Activated CD8-positive, alpha-beta memory T cell treated with anti-CD3 and anti-CD28 coated beads, Interleukin-2, amount 10 ng/mL, durations not matched to agents 7 days and 5 days (primary cell): ENCODE measurements at regions not wholly inside any gene's neighbourhood (a gene's known extent, or its start where the extent isn't known, plus 50 kb on each side); places are given as distances from the start of the nearest gene placed in this dataset.
"Not testable (repeated sequence)": the region's sequence is repeated elsewhere in the genome, so short reads cannot be mapped to it uniquely, and the experiment has no call there.

Experiments used
- ATAC-seq: fragments of 150-1000 bp; cut with Tn5 transposase; one replicate; pipeline ENCODE4 v1.10.0; 2021; ENCODE audit warnings: moderate library complexity
- CTCF ChIA-PET: fragments of 350-600 bp; sonication (Branson Sonifier 250); formaldehyde crosslinking; loops from one replicate; lab custom pipeline; 2021; ENCODE audit warnings: antibody characterized with exemption; lab: Charles Lee
- DNase-seq: peaks from one replicate; pipeline ENCODE4 v3.0.0-alpha.2; 2020
- H3K27ac Mint-ChIP-seq: one replicate; pipeline ENCODE4 v1.8.0; 2021; ENCODE audit warnings: mild to moderate bottlenecking, mixed read lengths
- H3K27me3 Mint-ChIP-seq: one replicate; pipeline ENCODE4 v1.8.0; 2021; ENCODE audit warnings: mixed read lengths
- H3K36me3 Mint-ChIP-seq: one replicate; pipeline ENCODE4 v1.8.0; 2021; ENCODE audit warnings: mild to moderate bottlenecking, mixed read lengths
- H3K4me1 Mint-ChIP-seq: one replicate; pipeline ENCODE4 v1.8.0; 2021; ENCODE audit warnings: mixed read lengths
- H3K4me3 Mint-ChIP-seq: one replicate; pipeline ENCODE4 v1.8.0; 2021; ENCODE audit warnings: mild to moderate bottlenecking, moderate library complexity, mixed read lengths
- H3K9me3 Mint-ChIP-seq: one replicate; pipeline ENCODE4 v1.8.0; 2022; ENCODE audit warnings: low read depth, mixed read lengths

DNA sequence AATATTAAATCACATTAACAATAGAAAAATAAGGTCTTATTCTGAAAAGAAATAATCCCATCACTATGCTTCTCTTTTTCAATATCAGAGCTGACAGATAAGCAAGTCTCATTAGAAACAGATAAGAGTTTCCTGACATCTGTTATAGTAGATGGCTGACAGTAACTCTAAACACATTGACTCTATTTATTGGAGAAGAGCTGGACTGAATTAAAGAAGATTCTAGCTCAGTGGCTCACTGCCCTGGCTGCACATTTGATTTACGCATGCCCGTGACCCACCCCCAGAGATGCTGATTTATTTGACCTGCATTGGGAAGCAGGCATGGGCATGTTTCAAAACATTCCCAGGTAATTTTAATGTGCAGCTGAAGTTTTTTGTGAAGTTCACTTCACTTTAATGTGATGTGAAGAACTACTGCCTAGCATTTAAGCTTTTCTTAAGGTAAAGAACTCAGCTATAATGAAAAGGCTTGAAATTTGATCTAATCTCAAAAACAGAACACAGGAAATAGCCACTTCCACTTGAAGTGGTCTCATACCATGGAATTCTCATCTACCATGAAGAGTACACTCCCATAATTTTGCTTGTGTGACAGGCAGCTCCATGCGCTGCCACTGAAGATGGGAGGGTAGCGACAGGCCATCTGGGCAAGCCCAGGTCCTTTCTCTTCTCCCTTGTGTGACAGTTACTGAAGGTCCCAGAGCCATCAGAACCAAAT lies 162.3 kb downstream of the TPBG start:
- Mint-ChIP-seq H3K4me1 (no peaks in the 10 kb centered on the region), H3K27ac (no peak overlapping the region), H3K27me3 (no peaks in the 10 kb centered on the region), H3K4me3 (no peak overlapping the region), H3K9me3 (no peaks in the 10 kb centered on the region), H3K36me3 (no peaks in the 10 kb centered on the region)
- DNase-seq (no peak), ATAC-seq (no peak)
- CTCF ChIA-PET, result no interaction called here

DNA sequence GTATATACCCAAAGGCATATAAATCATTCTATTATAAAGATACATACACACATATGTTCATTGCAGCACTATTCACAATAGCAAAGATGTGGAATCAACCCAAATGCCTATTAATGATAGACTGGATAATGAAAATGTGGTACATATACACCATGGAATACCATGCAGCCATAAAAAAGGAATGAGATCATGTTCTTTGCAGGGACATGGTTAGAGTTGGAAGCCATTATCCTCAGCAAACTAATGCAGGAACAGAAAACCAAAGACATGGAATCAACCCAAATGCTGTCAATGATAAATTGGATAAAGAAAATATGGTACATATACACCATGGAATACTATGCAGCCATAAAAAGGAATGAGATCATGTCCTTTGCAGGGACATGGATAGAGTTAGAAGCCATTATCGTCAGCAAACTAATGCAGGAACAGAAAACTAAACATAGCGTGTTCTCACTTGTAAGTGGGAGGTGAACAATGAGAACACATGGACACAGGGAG lies 166.4 kb downstream of the TPBG start:
- H3K27ac Mint-ChIP-seq, H3K27me3 Mint-ChIP-seq, CTCF ChIA-PET, DNase-seq, H3K9me3 Mint-ChIP-seq, H3K36me3 Mint-ChIP-seq, ATAC-seq, H3K4me1 Mint-ChIP-seq, H3K4me3 Mint-ChIP-seq: not testable (repeated sequence)

- H3K9me3 Mint-ChIP-seq, result no peaks in the 10 kb centered on the region
- H3K4me1 Mint-ChIP-seq, result no peaks in the 10 kb centered on the region
- DNase-seq (no peak), ATAC-seq (no peak)
- peaks cover 5% of the 10 kb centered on the region for H3K27me3 Mint-ChIP-seq
- no peak overlapping the region for H3K4me3 Mint-ChIP-seq
- no peak overlapping the region for H3K27ac Mint-ChIP-seq
- CTCF ChIA-PET, result no interaction called here
- H3K36me3 Mint-ChIP-seq, result no peaks in the 10 kb centered on the region
These were observed 171.3 kb downstream of the TPBG start for GRCh38 chr6:82534876-82535275.

DNA sequence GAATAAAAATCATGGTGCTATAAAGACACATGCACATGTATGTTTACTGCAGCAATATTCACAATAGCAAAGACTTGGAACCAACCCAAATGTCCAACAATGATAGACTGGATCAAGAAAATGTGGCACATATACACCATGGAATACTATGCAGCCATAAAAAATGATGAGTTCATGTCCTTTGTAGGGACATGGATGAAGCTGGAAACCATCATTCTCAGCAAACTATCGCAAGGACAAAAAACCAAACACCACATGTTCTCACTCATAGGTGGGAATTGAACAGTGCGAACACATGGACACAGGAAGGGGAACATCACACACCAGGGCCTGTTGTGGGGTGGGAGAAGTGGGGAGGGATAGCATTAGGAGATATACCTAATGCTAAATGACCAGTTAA lies 185.9 kb downstream of the TPBG start:
- H3K27ac Mint-ChIP-seq, H3K4me3 Mint-ChIP-seq, H3K36me3 Mint-ChIP-seq, ATAC-seq, CTCF ChIA-PET, DNase-seq, H3K9me3 Mint-ChIP-seq, H3K27me3 Mint-ChIP-seq, H3K4me1 Mint-ChIP-seq: not testable (repeated sequence)

GRCh38 chr6:82551311-82551710 lies 187.7 kb downstream of the TPBG start:
- H3K36me3 Mint-ChIP-seq, H3K27ac Mint-ChIP-seq, H3K4me3 Mint-ChIP-seq, H3K4me1 Mint-ChIP-seq, H3K9me3 Mint-ChIP-seq, H3K27me3 Mint-ChIP-seq, DNase-seq, CTCF ChIA-PET, ATAC-seq: not testable (repeated sequence)

- no peak for ATAC-seq
- no peak overlapping the region for H3K4me3 Mint-ChIP-seq
- no peaks in the 10 kb centered on the region for H3K36me3 Mint-ChIP-seq
- no peaks in the 10 kb centered on the region for H3K27me3 Mint-ChIP-seq
- CTCF ChIA-PET, result no interaction called here
- DNase-seq, result no peak
- peaks cover 4% of the 10 kb centered on the region for H3K9me3 Mint-ChIP-seq
- no peaks in the 10 kb centered on the region for H3K4me1 Mint-ChIP-seq
- no peak overlapping the region for H3K27ac Mint-ChIP-seq
These were observed 188.2 kb downstream of the TPBG start for GRCh38 chr6:82551831-82552230.

- Mint-ChIP-seq H3K27me3 (no peaks in the 10 kb centered on the region), H3K4me1 (no peaks in the 10 kb centered on the region), H3K9me3 (peaks cover 4% of the 10 kb centered on the region)
These were observed 190.4 kb downstream of the TPBG start for GRCh38 chr6:82553863-82554531.

GRCh38 chr6:82554666-82555065 lies 191.0 kb downstream of the TPBG start:
- CTCF ChIA-PET, result no interaction called here
- DNase-seq, result no peak
- ATAC-seq, result no peak
- Mint-ChIP-seq H3K4me3 (no peak overlapping the region), H3K36me3 (no peaks in the 10 kb centered on the region), H3K9me3 (peaks cover 4% of the 10 kb centered on the region), H3K27ac (no peak overlapping the region), H3K27me3 (no peaks in the 10 kb centered on the region), H3K4me1 (no peaks in the 10 kb centered on the region)

More at GRCh38 chr6:82553863-82554531, 190.4 kb downstream of the TPBG start:
- ATAC-seq (no peak), DNase-seq (no peak)
- H3K4me3 Mint-ChIP-seq, result no peak overlapping the region
- H3K27ac Mint-ChIP-seq, result no peak overlapping the region
- H3K36me3 Mint-ChIP-seq, result no peaks in the 10 kb centered on the region
- CTCF ChIA-PET, result no interaction called here

- Mint-ChIP-seq H3K9me3 (no peaks in the 10 kb centered on the region), H3K36me3 (no peaks in the 10 kb centered on the region), H3K4me3 (no peak overlapping the region), H3K4me1 (no peaks in the 10 kb centered on the region), H3K27ac (no peak overlapping the region), H3K27me3 (no peaks in the 10 kb centered on the region)
- CTCF ChIA-PET, result no interaction called here
- no peak for DNase-seq
- ATAC-seq, result no peak
These were observed 192.2 kb downstream of the TPBG start for GRCh38 chr6:82555801-82556200.

DNA sequence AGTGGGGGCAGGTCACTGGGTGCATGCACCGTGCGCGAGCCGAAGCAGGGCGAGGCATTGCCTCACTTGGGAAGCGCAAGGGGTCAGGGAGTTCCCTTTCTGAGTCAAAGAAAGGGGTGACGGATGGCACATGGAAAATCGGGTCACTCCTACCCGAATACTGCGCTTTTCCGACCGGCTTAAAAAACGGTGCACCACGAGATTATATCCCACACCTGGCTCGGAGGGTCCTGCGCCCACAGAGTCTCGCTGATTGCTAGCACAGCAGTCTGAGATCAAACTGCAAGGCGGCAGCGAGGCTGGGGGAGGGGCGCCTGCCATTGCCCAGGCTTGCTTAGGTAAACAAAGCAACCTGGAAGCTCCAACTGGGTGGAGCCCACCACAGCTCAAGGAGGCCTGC lies 194.9 kb downstream of the TPBG start:
- H3K4me1 Mint-ChIP-seq, H3K4me3 Mint-ChIP-seq, H3K27ac Mint-ChIP-seq, DNase-seq, H3K27me3 Mint-ChIP-seq, CTCF ChIA-PET, H3K9me3 Mint-ChIP-seq, ATAC-seq, H3K36me3 Mint-ChIP-seq: not testable (repeated sequence)

DNA sequence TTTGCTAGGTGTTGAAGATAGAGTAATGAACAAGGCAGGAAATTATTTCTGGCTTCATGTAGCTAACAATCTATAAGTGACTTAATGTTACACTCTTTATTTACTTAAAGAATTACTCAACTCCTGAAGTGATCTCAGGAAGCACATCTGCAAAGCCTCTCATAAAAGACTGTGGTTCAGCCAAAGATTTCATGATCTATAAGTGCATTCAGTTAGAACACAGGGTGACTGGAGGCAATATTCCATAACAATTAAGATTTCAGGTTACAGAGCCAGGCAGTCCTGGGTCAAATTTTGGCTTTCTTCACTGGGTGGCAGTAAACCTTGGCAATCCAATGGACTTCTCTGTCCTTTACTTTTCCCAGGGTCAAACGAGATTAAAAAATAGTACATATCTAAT lies 204.0 kb downstream of the TPBG start:
- H3K4me3 Mint-ChIP-seq, result no peak overlapping the region
- no peaks in the 10 kb centered on the region for H3K4me1 Mint-ChIP-seq
- ATAC-seq, result no peak
- H3K27me3 Mint-ChIP-seq, result peaks cover 2% of the 10 kb centered on the region
- no peaks in the 10 kb centered on the region for H3K9me3 Mint-ChIP-seq
- no peak for DNase-seq
- no peaks in the 10 kb centered on the region for H3K36me3 Mint-ChIP-seq
- H3K27ac Mint-ChIP-seq, result no peak overlapping the region
- CTCF ChIA-PET, result no interaction called here

DNA sequence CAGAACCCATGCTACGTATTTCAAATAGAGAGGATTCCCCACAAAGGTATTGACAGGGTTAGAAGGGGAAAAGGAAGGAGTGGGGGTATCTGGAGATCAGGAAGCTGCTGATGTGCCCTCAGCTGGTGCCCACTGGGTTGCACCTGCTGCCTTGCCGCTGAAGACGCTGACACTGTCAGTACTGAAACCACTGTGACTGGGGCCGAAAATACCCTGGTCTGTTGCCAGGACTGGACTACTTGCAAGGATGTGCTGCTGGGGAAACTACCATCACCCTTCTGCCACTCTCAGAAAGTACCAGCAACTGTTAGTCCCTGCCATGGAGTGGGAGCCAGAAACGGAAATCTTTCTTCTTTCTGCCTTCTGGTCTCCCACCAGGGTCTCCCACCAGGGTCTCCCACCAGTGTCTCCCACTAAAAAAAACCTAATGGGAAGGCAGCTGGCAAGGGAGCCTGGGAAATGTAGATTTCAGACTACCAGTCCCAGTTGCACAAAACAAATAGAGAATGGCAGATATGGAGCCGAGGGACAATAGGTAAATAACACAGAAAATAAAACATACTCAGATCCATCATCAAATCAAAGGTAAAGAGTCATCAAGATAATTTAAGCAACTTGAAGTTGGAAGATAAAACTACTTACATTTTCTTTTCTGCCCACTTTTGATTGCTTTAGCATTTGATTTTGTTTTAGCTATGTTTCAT lies 204.8 kb downstream of the TPBG start:
- no peaks in the 10 kb centered on the region for H3K36me3 Mint-ChIP-seq
- DNase-seq (no peak), ATAC-seq (no peak)
- H3K27ac Mint-ChIP-seq, result no peak overlapping the region
- no peaks in the 10 kb centered on the region for H3K9me3 Mint-ChIP-seq
- H3K4me3 Mint-ChIP-seq, result no peak overlapping the region
- H3K27me3 Mint-ChIP-seq, result peaks cover 2% of the 10 kb centered on the region
- H3K4me1 Mint-ChIP-seq, result no peaks in the 10 kb centered on the region
- CTCF ChIA-PET, result no interaction called here

- CTCF ChIA-PET, result no interaction called here
These were observed 205.4 kb downstream of the TPBG start for GRCh38 chr6:82569022-82569421.

GRCh38 chr6:82570083-82570482 lies 206.5 kb downstream of the TPBG start:
- H3K4me1 Mint-ChIP-seq, result no peaks in the 10 kb centered on the region
- no peak for DNase-seq
- H3K4me3 Mint-ChIP-seq, result no peak overlapping the region
- no peaks in the 10 kb centered on the region for H3K9me3 Mint-ChIP-seq
- H3K36me3 Mint-ChIP-seq, result no peaks in the 10 kb centered on the region
- no peak for ATAC-seq
- CTCF ChIA-PET, result no interaction called here
- H3K27ac Mint-ChIP-seq, result no peak overlapping the region
- H3K27me3 Mint-ChIP-seq, result peaks cover 2% of the 10 kb centered on the region

More at GRCh38 chr6:82569022-82569421, 205.4 kb downstream of the TPBG start:
- Mint-ChIP-seq H3K27me3 (peaks cover 2% of the 10 kb centered on the region), H3K9me3 (no peaks in the 10 kb centered on the region), H3K36me3 (no peaks in the 10 kb centered on the region), H3K27ac (no peak overlapping the region), H3K4me3 (no peak overlapping the region), H3K4me1 (no peaks in the 10 kb centered on the region)
- DNase-seq (no peak), ATAC-seq (no peak)
